ENCODE measurements at regions not wholly inside any gene's neighbourhood (a gene's known extent, or its start where the extent isn't known, plus 50 kb on each side); places are given as distances from the start of the nearest gene placed in this dataset.

- H2AFZ ChIP-seq (ENCODE audit: low read length) = no peak overlapping the region
- POLR2A ChIA-PET = no interaction called here
Observed at GRCh38 chr9:535356-535755, 306.1 kb upstream of the DMRT1 start.

More at GRCh38 chr9:535356-535755, 306.1 kb upstream of the DMRT1 start:
- no peaks in the 10 kb centered on the region for H3K36me3 ChIP-seq (replicated peaks in 1 of 2; ENCODE audit: control insufficient read depth in 1 of 2, insufficient read depth in 2 of 2, low read length in 2 of 2)
- H3K4me1 ChIP-seq (ENCODE audit: insufficient read depth, low read length) = no peaks in the 10 kb centered on the region
- in situ Hi-C loops (cut with HindIII; ENCODE audit: extremely low pct_ligation_motif_present, low pct_unique_long_range_greater_than_20kb) = no loop called here
- ATAC-seq (no peak), FAIRE-seq (no peak), DNase-seq (ENCODE audit: low spot score) (no peak)
- H3K4me2 ChIP-seq (ENCODE audit: low read depth, low read length) = no peak overlapping the region
- BruUV-seq (replicated peaks) = no TSS peak
- CTCF ChIA-PET (ENCODE audit: low intra/inter-chr PET ratio, low total read pairs) = no interaction called here
- TF ChIP-seq CCDC6 (CRISPR knock-in tag; IDR thresholded peaks at IDR 0.05) (no peak), HDAC1 (CRISPR knock-in tag; IDR thresholded peaks at IDR 0.05) (no peak), ZBTB10 (CRISPR knock-in tag; IDR thresholded peaks at IDR 0.05; ENCODE audit: borderline replicate concordance) (no peak), ZNF234 (CRISPR knock-in tag; conservative IDR thresholded peaks at IDR 0.05) (no peak), ZNF766 (CRISPR knock-in tag; IDR thresholded peaks at IDR 0.05; ENCODE audit: borderline replicate concordance) (no peak), DMTF1 (CRISPR knock-in tag; IDR thresholded peaks at IDR 0.05) (no peak)
- H3K27ac ChIP-seq (ENCODE audit: extremely low read length, insufficient read depth, low read length) = no peak overlapping the region
- H4K20me1 ChIP-seq (ENCODE audit: insufficient read depth, low read length) = no peaks in the 10 kb centered on the region
- no peak overlapping the region for H3K9ac ChIP-seq (ENCODE audit: insufficient read depth, low read depth, low read length)
- H3K9me3 ChIP-seq (ENCODE audit: low read length) = no peaks in the 10 kb centered on the region
- intact Hi-C loops (cut with micrococcal nuclease; ENCODE audit: unreplicated experiment) = no loop called here
- no peaks in the 10 kb centered on the region; a peak in 1 of 5 replicates for H3K27me3 ChIP-seq (ENCODE audit: control insufficient read depth in 1 of 2, insufficient read depth in 2 of 2, low read length in 2 of 2)
- 28% methylated on average over 4 of the region's 4 CpGs for WGBS (ENCODE audit: low lambda C conversion rate)
- H3K4me3 ChIP-seq (replicated peaks in 1 of 3; ENCODE audit: insufficient read depth in 1 of 3, low read depth in 2 of 3, low read length in 3 of 3) = no peak overlapping the region
- H3K79me2 ChIP-seq (ENCODE audit: insufficient read depth, low read length) = no peaks in the 10 kb centered on the region

Data from HepG2 (cell line).